GM21737 (cell line): ENCODE measurements at regions not wholly inside any gene's neighbourhood (a gene's known extent, or its start where the extent isn't known, plus 50 kb on each side); places are given as distances from the start of the nearest gene placed in this dataset.

ENCODE experiments used
- ATAC-seq: cut with Tn5 transposase; IDR thresholded peaks from one replicate; pipeline ENCODE4 v1.9.1; 2021; ENCODE audit warnings: mild to moderate bottlenecking, moderate library complexity; ENCODE audit not compliant: unreplicated experiment

GRCh38 chr3:10695595-10696285 is 120.3 kb upstream of the SLC6A11 start:
- ATAC-seq, result no peak

- no peak for ATAC-seq
Observed at GRCh38 chr3:10697918-10698317, 118.1 kb upstream of the SLC6A11 start.

DNA sequence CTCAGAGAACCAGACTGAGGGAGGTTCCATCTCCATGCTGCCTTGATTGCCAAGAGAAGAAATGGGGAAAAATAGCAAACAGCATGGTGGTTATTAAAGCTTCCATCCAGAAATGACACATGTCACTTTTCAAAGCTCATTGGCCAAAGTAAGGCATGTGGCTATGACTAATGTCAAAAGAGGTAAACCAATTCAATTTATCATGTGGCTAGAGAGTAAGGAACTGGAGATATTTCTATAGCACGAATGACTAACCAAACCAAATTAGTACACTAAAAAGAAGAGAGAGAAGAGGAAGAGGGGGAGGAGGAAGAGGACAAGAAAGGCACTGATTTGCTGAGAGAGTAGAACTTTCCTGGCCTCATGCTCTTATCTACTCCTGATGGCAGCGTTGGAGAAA is 115.2 kb upstream of the SLC6A11 start:
- ATAC-seq, result no peak

DNA sequence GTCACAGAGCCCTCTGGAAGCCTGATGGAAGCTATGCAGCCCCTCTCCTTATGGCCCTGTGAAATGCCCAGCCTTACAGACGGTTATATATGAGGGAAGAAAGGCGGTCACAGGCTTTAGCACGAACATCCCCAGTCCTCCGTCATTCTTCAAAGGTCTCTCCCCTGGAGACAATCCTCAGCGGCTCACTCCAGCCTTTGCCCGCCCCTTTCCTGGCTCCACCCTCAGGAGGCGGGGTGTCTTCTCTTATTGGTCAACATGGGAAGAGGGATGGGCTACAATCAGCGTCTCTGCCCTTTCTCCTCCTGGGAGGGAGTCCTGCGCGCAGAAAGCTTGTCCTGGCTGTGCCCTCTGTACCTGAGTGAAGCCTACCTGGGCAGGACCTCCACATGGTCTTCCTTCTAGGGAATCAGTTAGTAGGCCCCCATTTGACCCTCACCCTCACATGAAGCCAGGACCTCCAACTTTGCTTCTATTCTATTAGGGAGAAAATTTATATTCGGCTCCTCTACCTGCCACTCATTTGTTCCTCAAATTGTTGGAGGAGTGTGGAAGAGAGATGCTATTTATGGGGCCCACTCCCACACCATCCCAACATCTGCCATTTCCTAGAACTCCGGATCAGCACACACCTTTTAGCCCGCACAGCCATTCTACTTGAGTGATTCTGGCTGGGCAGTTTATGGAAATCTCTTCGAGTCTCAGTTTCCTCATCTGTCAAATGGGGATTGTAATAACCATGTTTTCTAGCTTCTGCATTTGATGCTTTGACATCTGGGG is 112.9 kb upstream of the SLC6A11 start:
- no peak for ATAC-seq

DNA sequence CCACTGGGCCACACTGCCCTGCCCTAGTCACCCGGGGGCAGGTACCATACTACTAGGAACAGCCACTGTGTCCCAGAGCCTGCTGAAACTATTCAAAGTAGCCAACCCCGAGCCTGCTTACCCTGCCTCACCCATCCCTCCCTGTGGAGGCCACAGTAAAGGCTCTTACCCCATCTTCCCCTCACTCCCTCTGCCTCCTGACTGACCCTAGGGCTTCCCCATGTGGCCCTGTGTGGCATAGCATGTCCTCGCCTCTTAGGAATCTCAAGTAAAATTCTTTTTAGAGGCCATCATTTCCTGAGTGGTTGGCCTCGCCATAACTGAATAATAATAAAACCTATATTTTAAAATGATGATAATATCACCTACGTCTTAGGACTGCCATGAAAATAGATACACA is 112.2 kb upstream of the SLC6A11 start:
- no peak for ATAC-seq

- ATAC-seq, result no peak
Observed at GRCh38 chr3:10706156-10706739, 109.8 kb upstream of the SLC6A11 start.

DNA sequence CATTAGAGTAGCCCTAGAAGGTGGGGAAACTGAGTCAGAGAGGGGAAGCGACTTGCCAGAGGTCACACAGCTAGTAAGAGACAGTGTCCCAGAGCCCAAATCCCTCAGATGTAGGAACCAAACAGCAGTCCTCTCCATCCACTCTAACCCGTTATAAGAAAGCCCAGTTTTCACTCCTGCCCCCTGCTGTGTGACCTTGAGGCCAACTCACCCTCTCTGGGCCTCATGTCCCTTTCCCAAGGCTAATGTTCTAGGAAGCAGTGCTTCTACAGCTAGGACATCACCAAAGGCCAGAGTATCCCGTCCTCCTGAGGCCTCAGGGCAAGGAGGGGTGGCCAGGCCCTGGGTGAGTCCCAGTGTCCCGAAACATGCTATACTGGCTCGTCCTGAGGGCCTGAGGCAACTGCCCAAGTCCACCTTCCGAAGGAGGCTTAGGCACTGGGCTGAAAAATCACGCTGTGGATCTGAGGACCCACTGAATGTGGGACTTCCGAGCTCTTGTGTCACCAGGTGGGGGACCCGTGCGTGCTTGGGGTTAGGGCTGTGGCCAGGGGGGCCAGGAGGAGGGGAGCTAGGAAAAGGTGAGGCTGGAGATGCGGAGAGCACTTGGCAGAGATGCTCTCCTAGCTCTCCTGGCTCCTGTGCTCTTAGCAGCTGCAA is 109.2 kb upstream of the SLC6A11 start:
- ATAC-seq, result no peak

- no peak for ATAC-seq
Observed at GRCh38 chr3:10707400-10708215, 108.4 kb upstream of the SLC6A11 start.

- ATAC-seq, result no peak
Observed at GRCh38 chr3:10708216-10708893, 107.7 kb upstream of the SLC6A11 start.

GRCh38 chr3:10709110-10709781 is 106.8 kb upstream of the SLC6A11 start:
- ATAC-seq, result no peak

DNA sequence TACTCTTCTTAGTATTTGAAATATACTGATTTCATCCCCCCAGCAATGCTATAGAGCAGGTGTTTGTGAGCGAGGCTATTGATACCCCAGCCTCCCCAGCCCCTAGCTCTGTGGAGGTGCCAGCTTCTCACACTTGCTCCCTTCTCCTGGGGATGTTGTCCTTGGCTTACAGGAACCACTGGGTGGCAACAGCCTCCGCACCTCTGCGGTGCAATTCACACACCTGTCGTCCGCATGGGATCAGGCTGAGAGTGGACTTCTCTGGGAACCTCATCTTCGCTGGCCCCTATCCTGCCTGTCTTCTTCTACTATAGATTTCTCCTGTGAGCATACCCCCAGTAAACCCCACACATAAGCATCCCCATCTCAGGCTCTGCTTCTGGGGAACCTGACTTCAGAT is 103.9 kb upstream of the SLC6A11 start:
- no peak for ATAC-seq

DNA sequence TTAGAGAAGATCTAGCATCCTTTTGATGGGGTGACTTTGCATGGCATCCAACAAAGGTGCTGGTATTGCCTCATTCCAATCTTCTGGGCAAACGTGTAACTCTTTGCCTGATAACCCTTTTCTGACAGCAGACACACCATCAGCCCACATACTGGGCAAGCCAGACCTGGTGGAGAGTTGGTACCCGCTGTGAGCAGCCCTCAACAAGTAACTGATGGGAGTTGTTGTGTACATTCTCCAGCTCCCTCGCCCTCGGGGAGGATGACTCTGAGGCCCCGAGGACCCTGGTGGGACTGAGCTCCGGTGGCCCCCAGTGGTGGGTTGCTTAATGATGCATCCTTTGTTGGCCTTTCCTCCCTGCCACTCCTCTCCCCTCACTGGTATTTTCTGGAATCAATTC is 102.4 kb upstream of the SLC6A11 start:
- ATAC-seq, result no peak

DNA sequence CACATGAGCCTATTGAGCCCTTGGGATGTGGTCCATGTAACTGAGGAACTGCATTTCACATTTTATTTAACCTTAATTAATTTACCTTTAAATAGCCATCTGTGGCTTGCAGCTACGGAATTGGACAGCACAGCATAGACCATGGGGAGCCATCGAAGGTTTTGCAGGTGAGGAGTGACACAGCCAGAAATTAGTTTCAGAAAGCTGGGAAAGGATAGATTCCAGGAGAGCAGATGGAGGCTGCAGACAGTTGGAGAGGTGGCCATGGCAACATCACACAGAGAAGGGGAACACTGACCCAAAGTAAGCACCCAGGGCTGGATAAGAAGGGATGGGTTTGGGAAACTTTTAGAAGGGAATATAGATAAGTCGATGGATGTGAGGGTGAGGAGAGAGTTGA is 100.1 kb upstream of the SLC6A11 start:
- no peak for ATAC-seq

DNA sequence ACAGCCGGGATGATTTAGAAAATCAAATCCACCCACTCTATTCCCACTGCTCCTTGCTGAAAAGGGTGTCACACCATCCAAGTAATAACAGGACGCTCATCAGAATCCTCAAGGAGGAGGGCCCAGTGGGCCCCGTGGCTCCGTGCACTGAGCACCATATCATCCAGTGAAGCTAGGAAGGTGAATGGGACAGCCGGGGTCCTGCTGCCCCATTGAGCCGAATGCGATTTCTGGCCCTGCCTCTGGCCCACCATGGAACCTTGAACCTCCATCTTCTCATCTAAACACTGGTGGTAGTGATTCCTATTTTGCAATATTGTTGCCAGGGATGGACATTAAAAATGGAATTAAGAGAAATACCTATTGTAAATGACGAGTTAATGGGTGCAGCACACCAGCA is 99.1 kb upstream of the SLC6A11 start:
- ATAC-seq, result no peak

GRCh38 chr3:10717756-10718155 is 98.3 kb upstream of the SLC6A11 start:
- no peak for ATAC-seq

- ATAC-seq, result no peak
Observed at GRCh38 chr3:10721101-10721500, 94.9 kb upstream of the SLC6A11 start.

GRCh38 chr3:10722911-10723310 is 93.1 kb upstream of the SLC6A11 start:
- no peak for ATAC-seq

GRCh38 chr3:10723991-10724390 is 92.0 kb upstream of the SLC6A11 start:
- no peak for ATAC-seq

DNA sequence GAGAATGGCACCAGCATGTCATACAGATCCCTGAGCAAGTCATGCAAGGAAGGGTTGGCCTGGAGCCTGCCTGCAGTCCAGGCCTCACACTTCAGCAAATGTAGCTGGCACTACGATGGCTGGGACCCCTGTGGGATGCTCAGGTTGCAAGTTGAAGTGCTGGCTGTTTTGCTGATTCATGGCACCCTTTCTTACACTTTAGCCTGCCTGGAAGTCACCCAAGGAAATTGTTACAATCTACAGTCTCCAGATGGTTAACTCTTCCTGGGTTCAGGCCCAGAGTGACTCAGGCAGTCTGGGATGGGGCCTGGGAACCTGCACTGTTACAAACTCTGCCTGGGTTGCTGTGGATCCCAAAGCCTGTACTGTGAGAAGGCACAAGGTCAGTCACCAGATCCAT is 91.0 kb upstream of the SLC6A11 start:
- ATAC-seq, result no peak

DNA sequence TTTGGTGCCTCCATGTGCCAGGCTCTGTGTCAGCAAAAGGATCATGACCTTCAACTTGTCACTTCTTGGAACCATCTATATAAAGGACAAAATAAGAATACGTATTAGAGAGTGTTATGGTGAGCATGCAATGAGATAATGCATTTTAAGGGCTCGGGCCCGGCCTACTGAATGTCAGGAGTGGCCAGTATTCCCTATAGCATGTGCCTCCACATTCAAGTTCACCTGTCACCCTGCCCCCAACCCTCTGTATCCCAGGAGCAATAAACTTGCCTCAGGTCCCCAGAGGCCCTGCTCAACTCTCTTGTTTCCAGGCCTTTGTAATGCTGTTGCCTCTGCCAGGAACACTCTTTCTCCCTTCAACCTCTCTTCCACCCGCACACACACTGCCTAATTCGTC is 90.2 kb upstream of the SLC6A11 start:
- ATAC-seq, result no peak
